ENCODE measurements at regions not wholly inside any gene's neighbourhood (a gene's known extent, or its start where the extent isn't known, plus 50 kb on each side); places are given as distances from the start of the nearest gene placed in this dataset.
A peak's percentile ranks its signal among the peaks of the same experiment; 100 is the strongest.

- no peak for DNase-seq
These were observed 886.3 kb downstream of the SLC4A3 start for GRCh38 chr2:220513573-220514288.

- no peak for DNase-seq
These were observed 894.1 kb downstream of the SLC4A3 start for GRCh38 chr2:220521551-220521950.

DNA sequence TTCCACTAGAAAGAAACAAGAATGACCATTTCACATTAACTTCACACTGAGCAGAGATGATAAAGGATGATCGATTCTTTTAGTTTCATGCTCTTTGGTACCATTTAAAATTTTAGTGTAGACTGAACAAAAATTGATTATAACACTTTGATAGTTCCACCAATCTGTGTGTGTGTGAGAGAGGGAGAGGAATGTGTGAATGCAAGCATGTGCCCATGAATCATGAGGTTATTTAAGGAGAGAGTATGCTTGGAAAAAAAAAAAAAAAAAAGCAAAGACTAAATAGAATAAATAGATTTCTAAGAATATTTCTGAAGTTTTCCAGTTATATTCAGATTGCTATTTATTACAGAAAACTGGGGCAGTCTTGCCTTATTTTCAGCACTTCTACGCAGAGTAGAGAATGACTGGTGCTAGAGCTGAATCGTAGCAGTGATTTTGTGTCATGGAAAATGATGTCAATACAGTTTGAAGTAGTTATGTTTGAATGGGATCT lies 900.8 kb downstream of the SLC4A3 start:
- DNase-seq = no peak

- DNase-seq = no peak
These were observed 903.8 kb downstream of the SLC4A3 start for GRCh38 chr2:220531216-220531615.

DNA sequence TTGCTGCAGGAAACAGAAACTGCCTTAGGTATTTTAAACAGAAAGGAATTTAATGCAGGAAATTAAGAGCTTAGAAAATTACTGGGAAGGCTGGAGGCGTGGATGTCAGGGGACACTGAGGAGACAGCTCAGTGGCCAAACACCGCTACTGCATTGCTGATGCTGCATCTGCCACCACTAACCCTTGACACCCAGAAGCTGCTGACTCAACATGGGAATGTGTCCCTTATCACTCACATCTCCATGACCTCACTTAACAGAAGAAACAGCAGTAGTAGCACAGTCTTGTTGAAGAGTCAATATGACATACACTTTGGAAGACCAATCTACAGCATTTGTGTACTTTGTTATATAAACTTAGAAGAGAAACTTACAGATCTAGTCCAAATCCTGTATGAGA lies 906.1 kb downstream of the SLC4A3 start:
- DNase-seq = peak in 1 of 2 experiments; percentile 24

GRCh38 chr2:220539481-220539880 lies 912.1 kb downstream of the SLC4A3 start:
- DNase-seq = no peak

GRCh38 chr2:220544049-220544448 lies 916.6 kb downstream of the SLC4A3 start:
- DNase-seq = no peak

- peak in 1 of 2 experiments; percentile 55 for DNase-seq
These were observed 923.7 kb downstream of the SLC4A3 start for GRCh38 chr2:220550995-220551700.

GRCh38 chr2:220552790-220553535 lies 925.5 kb downstream of the SLC4A3 start:
- DNase-seq = no peak

DNA sequence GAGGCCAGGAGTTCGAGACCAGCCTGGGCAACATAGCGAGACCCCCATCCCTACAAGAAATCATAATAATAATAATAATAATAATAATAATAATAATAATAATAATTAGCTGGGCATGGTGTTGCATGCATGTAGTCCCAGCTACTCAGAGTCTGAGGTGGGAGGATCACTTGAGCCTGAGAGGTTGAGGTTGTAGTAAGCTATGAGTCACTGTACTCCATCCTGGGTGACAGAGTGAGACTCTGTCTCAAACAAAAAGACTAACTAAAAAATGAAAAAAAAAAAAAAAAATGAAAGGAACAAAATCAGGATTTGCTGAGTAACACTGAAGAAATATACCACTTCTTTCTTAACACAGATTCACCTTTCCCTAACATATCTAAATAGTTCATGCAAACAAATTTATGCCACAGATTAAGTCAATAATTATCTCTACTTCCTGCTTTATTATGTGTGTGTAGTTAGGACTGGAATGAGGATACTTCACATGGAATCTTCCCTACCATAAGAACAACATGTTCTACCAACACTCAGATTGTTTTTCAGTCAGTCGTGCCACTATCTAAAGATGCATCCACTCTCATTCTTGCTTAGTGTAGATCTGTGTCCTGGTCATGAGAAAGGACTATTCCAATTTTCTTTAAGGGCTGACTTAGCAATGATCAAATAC lies 928.7 kb downstream of the SLC4A3 start:
- no peak for DNase-seq

- DNase-seq = no peak
These were observed 929.2 kb downstream of the SLC4A3 start for GRCh38 chr2:220556658-220557057.

DNA sequence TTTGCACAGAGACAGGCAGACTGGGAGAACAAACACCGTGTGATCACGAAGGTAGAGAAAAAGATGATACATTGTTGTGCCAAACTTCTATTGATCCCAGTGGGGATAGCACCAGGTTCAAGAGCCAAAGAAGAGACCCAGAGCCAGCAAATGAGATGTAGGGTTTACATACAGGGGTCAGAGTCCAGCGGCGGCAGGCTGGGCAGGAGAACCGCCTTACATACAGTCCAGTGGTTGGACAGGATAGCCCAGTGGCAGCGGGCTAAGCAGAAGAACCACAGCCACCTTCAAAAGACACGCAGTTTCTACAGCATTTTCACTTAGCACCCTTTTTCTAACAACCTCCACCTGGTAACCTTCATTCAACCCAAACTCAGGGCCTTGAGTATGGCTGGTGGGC lies 932.8 kb downstream of the SLC4A3 start:
- DNase-seq = no peak

GRCh38 chr2:220562375-220563140 lies 935.1 kb downstream of the SLC4A3 start:
- no peak for DNase-seq

GRCh38 chr2:220568296-220568695 lies 940.9 kb downstream of the SLC4A3 start:
- DNase-seq = no peak

GRCh38 chr2:220569112-220569897 lies 941.9 kb downstream of the SLC4A3 start:
- DNase-seq = peak in 1 of 2 experiments; percentile 5

- DNase-seq = no peak
These were observed 945.0 kb downstream of the SLC4A3 start for GRCh38 chr2:220572385-220572784.

- no peak for DNase-seq
These were observed 946.6 kb downstream of the SLC4A3 start for GRCh38 chr2:220574038-220574437.

GRCh38 chr2:220575963-220576362 lies 948.5 kb downstream of the SLC4A3 start:
- no peak for DNase-seq

DNA sequence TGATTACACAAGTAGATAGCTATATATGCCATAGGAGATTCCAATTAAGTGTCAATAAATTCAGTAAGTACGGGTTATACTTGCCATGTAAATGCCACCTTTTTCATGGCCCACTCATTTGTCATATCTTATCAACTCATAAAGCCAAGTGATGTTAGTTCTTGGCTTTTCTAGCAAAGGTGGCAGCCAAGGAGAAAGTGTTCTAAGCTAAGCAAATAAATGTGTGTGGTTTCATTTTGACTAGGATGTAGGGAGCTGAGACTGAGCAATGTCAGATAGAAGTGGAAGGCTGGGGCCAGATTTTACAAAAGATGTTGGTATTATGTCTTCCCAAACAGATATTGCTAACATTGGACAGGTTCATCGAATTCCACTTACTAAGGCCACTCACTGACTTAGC lies 952.0 kb downstream of the SLC4A3 start:
- DNase-seq = no peak

DNA sequence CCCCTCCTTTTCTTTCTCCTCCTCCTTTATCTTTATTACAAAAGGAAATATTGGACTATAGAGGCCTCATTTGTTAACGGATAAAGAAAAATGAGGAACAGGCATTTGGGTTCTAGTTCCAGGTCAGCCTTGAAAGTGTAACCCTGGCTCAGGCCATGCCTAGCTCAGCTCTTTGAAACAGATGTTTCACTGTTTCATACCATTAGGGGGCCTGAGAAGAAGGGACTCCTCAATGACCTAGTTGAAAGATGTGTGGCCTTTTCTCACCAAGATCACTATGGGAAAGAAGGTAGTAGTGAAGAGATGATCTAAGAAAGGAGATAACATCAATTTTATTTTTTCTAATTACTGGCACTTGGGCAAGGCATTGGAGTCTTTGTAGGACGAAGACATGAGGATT lies 952.7 kb downstream of the SLC4A3 start:
- DNase-seq = no peak

- DNase-seq = no peak
These were observed 956.3 kb downstream of the SLC4A3 start for GRCh38 chr2:220583725-220584124.

All from NCI-H524 (cell line).